ENCODE measurements at regions not wholly inside any gene's neighbourhood (a gene's known extent, or its start where the extent isn't known, plus 50 kb on each side); places are given as distances from the start of the nearest gene placed in this dataset.

DNA sequence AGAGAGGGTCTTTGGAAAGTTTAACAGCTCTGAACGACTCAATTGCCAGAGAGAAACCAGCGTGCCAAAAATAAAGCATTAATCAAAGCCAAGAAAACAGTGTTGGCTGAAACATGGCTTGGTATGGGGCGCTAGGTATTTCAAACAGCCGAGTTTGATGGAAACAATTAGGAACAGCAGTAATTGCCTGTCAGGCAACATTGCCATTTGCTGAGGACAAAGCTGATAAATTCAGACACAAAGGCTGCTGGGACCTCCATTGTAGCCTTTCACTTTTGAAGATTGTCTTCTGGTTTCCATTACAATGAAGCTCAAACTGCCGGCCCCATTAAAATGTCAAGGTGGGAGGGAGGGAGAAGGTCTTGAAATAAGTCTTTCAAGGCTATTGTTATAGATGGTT, 125.4 kb upstream of the SPDL1 start:
- TF ChIP-seq ZNF302 (tag by site-specific recombination; IDR thresholded peaks at IDR 0.05; ENCODE audit: low read depth), result no peak
- TF ChIP-seq ZNF274 (IDR thresholded peaks at IDR 0.05; ENCODE audit: low read length), result no peak
- TF ChIP-seq ZNF274 (tag by site-specific recombination; IDR thresholded peaks at IDR 0.05; ENCODE audit: borderline replicate concordance), result no peak
- TF ChIP-seq MZF1 (tag by site-specific recombination; IDR thresholded peaks at IDR 0.05; ENCODE audit: borderline replicate concordance), result no peak
- TF ChIP-seq, protein P1, sequence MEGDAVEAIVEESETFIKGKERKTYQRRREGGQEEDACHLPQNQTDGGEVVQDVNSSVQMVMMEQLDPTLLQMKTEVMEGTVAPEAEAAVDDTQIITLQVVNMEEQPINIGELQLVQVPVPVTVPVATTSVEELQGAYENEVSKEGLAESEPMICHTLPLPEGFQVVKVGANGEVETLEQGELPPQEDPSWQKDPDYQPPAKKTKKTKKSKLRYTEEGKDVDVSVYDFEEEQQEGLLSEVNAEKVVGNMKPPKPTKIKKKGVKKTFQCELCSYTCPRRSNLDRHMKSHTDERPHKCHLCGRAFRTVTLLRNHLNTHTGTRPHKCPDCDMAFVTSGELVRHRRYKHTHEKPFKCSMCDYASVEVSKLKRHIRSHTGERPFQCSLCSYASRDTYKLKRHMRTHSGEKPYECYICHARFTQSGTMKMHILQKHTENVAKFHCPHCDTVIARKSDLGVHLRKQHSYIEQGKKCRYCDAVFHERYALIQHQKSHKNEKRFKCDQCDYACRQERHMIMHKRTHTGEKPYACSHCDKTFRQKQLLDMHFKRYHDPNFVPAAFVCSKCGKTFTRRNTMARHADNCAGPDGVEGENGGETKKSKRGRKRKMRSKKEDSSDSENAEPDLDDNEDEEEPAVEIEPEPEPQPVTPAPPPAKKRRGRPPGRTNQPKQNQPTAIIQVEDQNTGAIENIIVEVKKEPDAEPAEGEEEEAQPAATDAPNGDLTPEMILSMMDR (tag by site-specific recombination; IDR thresholded peaks at IDR 0.05), result no peak
- TF ChIP-seq BCL11A (tag by site-specific recombination; IDR thresholded peaks at IDR 0.05; ENCODE audit: low read depth), result no peak
- TF ChIP-seq ZBTB17 (tag by site-specific recombination; IDR thresholded peaks at IDR 0.05), result no peak

All from HEK293 (cell line).